Aorta (tissue), 5 donors: ENCODE measurements at regions not wholly inside any gene's neighbourhood (a gene's known extent, or its start where the extent isn't known, plus 50 kb on each side); places are given as distances from the start of the nearest gene placed in this dataset.

Source experiments
- ATAC-seq: fragments of 200-7000 bp; cut with Tn5 transposase; one replicate; pipeline ENCODE4 v1.9.1; 2022; ENCODE audit warnings: moderate library complexity; ENCODE audit not compliant: low FRiP score
- DNase-seq, 2 donors: peaks; one replicate each; pipeline ENCODE4 v3.0.0-alpha.2; 2020
- H3K27ac ChIP-seq, 2 donors: one replicate each; pipeline ENCODE4 v1.5.1; 2013; ENCODE audit warnings: low read length in 2 of 2, mild to moderate bottlenecking in 2 of 2, moderate library complexity in 2 of 2, control low read depth in 1 of 2, inconsistent platforms in 1 of 2, low read depth in 1 of 2
- H3K27me3 ChIP-seq, 2 donors: one replicate each; pipeline ENCODE4 v1.6.1; 2013; ENCODE audit warnings: control low read depth in 1 of 2, low read length in 1 of 2, mild to moderate bottlenecking in 1 of 2, moderate library complexity in 1 of 2; ENCODE audit not compliant: insufficient read depth in 2 of 2, control insufficient read depth in 1 of 2
- H3K36me3 ChIP-seq, 2 donors: one replicate each; pipeline ENCODE4 v1.6.1; 2013; ENCODE audit warnings: control low read depth in 1 of 2, low read length in 1 of 2, mild to moderate bottlenecking in 1 of 2; ENCODE audit not compliant: insufficient read depth in 2 of 2, control insufficient read depth in 1 of 2
- H3K4me1 ChIP-seq, 2 donors: one replicate each; pipeline ENCODE4 v1.6.1; 2013; ENCODE audit warnings: low read length in 2 of 2, control low read depth in 1 of 2, mild to moderate bottlenecking in 1 of 2, moderate library complexity in 1 of 2; ENCODE audit not compliant: insufficient read depth in 2 of 2, control insufficient read depth in 1 of 2
- H3K4me3 ChIP-seq, 2 donors: one replicate each; pipeline ENCODE4 v1.5.1; 2013; ENCODE audit warnings: low read length in 2 of 2, control low read depth in 1 of 2, mild to moderate bottlenecking in 1 of 2
- H3K9me3 ChIP-seq: one replicate; pipeline ENCODE4 v1.6.1; 2013; ENCODE audit warnings: mild to moderate bottlenecking, low read length; ENCODE audit not compliant: control insufficient read depth
- WGBS, 2 donors: extraction: QIAGEN DNeasy Blood & Tissue Kit; methylation state at CpG; one replicate each; pipeline ENCODE4 v1.1.7; 2013; 5-methylcytosine and 5-hydroxymethylcytosine counted together
- intact Hi-C, 2 donors: fragments of 100-400 bp; cut with DNase I; formaldehyde crosslinking; loops; one replicate each; pipeline versions ENCODE4 v1.14.2 to v1.15.0; 2022
- donor health status: healthy with polysubstance abuse.
- donor health status: Bipolar disorder and iron deficiency.
- donor health status: DM: no; HTN: no; CAD: no.
- donor health status: DM: no; HTN: no; CAD: no.
- donor health status: DM: yes; HTN: yes; CAD: no.

DNA sequence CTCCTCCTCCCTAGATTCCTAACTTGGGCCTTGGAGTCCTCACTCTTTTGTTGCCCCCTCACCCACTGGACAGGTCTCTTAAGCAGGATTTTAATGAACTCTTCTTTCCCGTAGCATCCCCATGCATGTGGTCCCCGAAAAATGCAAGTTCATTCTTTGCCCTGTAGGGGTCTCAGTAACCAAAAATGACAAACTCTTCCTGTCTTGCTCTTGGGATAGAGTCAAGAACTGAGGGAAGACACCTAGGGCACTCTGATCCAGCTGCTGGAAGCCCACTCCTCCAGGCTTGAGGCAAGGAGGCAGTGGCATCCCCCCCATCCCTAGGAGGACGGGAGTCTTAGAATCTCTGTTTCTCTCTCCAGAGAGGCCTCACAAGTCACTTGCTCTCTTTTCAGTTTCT is 987.0 kb downstream of the DIAPH3 start:
- no peaks in the 10 kb centered on the region for H3K9me3 ChIP-seq
- no peak overlapping the region for H3K27ac ChIP-seq
- H3K27me3 ChIP-seq: no peaks in the 10 kb centered on the region
- 83 to 87% methylated on average over 3 of the region's 3 CpGs for WGBS, 2 donors
- no peak overlapping the region for H3K4me3 ChIP-seq
- no peaks in the 10 kb centered on the region for H3K36me3 ChIP-seq
- ATAC-seq (no peak), DNase-seq (no peak)
- intact Hi-C loops: no loop called here
- no peaks in the 10 kb centered on the region for H3K4me1 ChIP-seq

DNA sequence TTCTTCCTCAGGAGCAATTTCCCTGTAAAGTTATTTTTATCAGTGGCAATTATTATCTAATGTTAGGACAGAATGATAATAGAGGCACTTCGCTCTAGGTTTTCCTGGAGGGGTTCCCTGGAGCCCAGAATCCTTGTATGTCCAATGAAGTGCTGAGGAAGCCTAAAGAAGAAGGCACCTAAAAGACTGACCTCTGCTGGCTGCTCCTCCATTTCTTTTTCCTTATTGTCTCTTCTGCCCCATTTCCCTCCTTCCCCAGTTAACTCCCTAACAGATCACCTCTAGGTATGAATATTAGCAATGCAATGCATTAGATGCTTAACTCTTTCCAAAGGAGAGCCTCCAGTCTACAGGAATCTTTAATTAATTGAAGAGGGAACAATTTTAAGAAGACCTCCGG is 985.4 kb downstream of the DIAPH3 start:
- 89 to 93% methylated on average over 2 of the region's 2 CpGs for WGBS, 2 donors
- ATAC-seq: no peak

DNA sequence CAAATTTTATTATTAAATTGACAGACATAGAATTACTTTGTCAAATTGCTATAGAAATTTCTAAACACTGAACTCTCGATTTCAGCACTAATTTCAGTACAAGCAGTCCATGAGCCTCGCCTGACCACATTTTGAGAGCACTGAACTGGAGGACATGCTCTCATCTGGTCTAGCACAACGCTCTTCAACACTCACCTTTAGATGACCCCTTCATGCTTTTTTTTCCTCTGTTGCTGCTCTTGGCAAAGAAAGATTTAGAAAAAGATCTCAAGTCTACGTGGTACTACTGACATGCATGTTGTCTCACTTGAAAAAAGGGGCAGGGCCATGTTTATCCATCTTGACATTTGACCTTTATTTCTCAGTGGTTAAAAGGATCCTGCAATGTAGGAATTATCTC is 981.5 kb downstream of the DIAPH3 start:
- H3K27ac ChIP-seq: no peak overlapping the region
- H3K4me3 ChIP-seq: no peak overlapping the region
- no peaks in the 10 kb centered on the region for H3K9me3 ChIP-seq
- no peak for ATAC-seq
- H3K36me3 ChIP-seq: no peaks in the 10 kb centered on the region
- intact Hi-C loops: no loop called here
- H3K4me1 ChIP-seq: no peaks in the 10 kb centered on the region
- H3K27me3 ChIP-seq: no peaks in the 10 kb centered on the region
- 34 to 41% methylated on average over 4 of the region's 4 CpGs for WGBS, 2 donors
- DNase-seq: no peak

More for the DNA sequence above, 985.4 kb downstream of the DIAPH3 start:
- H3K36me3 ChIP-seq: no peaks in the 10 kb centered on the region
- H3K27me3 ChIP-seq: no peaks in the 10 kb centered on the region
- no peak for DNase-seq
- intact Hi-C loops: no loop called here
- no peaks in the 10 kb centered on the region for H3K9me3 ChIP-seq
- H3K4me1 ChIP-seq: no peaks in the 10 kb centered on the region
- no peak overlapping the region for H3K27ac ChIP-seq
- no peak overlapping the region for H3K4me3 ChIP-seq

DNA sequence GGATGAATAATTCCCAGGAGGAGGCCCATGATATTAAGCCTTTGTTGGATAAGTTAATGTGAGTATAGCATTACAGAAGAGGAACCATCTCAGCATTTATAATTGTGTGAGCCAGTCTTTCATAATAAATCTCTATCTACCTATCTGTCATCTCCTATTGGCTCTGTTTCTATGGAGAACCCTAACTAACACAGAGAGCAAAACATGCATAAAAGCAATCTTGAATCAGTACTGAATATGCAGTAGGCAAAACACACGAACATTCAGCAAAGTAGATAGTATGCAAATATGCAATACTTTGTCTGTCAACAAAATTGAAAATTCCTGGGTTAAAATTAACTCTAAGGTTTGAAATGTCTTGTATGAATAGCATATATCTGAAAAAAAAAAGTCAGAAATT is 966.3 kb downstream of the DIAPH3 start:
- Histone ChIP-seq H3K36me3 (no peaks in the 10 kb centered on the region), H3K27me3 (no peaks in the 10 kb centered on the region), H3K9me3 (peaks cover 2% of the 10 kb centered on the region), H3K4me3 (no peak overlapping the region), H3K4me1 (no peaks in the 10 kb centered on the region), H3K27ac (no peak overlapping the region)
- WGBS, 2 donors: 60 to 61% methylated on average over 1 of the region's 1 CpG
- no peak for ATAC-seq
- DNase-seq: no peak
- intact Hi-C loops: no loop called here

DNA sequence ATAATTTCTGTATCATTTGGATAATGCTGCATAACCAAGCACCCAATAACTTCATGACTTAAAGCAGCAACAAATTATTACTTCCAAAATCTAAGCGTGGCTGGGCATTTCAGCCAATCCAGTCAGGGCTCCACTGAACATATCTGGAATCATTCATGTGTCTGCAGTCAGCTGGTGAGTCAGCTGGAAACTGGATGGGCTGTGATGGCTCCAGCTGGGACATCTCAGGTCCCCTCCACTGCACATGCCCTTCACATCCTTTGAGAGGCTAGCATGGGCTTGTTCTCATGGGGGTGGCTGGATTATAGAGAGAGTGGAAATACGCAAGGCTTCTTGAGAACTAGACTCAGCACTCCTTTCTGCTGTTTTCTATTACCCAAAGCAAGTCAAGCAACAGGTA is 961.9 kb downstream of the DIAPH3 start:
- Histone ChIP-seq H3K27ac (no peak overlapping the region), H3K4me1 (no peaks in the 10 kb centered on the region), H3K27me3 (no peaks in the 10 kb centered on the region), H3K4me3 (no peak overlapping the region), H3K36me3 (no peaks in the 10 kb centered on the region), H3K9me3 (peaks cover 2% of the 10 kb centered on the region)
- ATAC-seq (no peak), DNase-seq (no peak)
- intact Hi-C loops: no loop called here
- 78 to 82% methylated on average over 2 of the region's 2 CpGs for WGBS, 2 donors

DNA sequence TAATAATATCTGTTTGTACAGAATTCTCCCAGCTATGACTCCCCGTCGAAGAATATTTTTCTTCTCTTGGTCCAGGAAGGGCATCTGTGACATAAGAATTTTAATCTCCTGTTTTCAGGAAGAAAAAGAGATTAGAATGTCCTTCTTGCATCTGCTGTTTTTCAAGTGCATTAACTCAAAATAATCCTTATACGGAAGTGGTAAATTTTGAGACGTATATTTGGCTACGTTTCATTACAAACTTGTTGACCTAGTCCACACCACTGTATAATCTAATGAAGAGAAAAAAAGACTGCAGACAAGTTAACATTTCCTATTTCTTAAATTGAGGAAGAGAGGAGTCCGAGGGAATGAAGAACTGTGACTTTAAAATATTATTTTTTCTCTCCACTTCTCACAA is 959.9 kb downstream of the DIAPH3 start:
- no peaks in the 10 kb centered on the region for H3K27me3 ChIP-seq
- no peak overlapping the region for H3K4me3 ChIP-seq
- no peaks in the 10 kb centered on the region for H3K36me3 ChIP-seq
- ATAC-seq (no peak), DNase-seq (no peak)
- intact Hi-C loops: no loop called here
- peaks cover 2% of the 10 kb centered on the region for H3K9me3 ChIP-seq
- no peaks in the 10 kb centered on the region for H3K4me1 ChIP-seq
- 25 to 40% methylated on average over 6 of the region's 6 CpGs for WGBS, 2 donors
- no peak overlapping the region for H3K27ac ChIP-seq

DNA sequence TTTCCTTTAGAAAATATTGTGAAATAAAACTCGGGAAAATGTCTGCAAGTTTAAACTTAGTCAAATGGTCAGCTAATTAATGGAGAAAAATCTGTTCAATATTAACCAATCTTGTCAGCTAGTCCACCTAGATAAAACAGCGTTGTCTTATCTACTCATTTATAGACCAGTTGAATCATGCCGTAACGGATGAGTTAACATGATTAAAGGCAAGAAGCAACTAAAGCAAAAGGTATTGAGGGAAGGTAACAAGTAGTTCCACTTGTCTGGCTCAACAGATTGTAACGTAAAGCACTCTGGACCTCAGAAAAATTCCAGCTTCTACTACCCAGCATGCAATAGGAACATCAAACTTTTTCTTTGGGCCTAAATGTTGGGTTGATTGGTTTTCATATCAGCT is 958.2 kb downstream of the DIAPH3 start:
- DNase-seq: no peak
- Histone ChIP-seq H3K4me3 (no peak overlapping the region), H3K9me3 (no peaks in the 10 kb centered on the region), H3K36me3 (no peaks in the 10 kb centered on the region), H3K27me3 (no peaks in the 10 kb centered on the region), H3K27ac (no peak overlapping the region), H3K4me1 (no peaks in the 10 kb centered on the region)
- 87 to 88% methylated on average over 5 of the region's 5 CpGs for WGBS, 2 donors
- ATAC-seq: no peak
- intact Hi-C loops: no loop called here

DNA sequence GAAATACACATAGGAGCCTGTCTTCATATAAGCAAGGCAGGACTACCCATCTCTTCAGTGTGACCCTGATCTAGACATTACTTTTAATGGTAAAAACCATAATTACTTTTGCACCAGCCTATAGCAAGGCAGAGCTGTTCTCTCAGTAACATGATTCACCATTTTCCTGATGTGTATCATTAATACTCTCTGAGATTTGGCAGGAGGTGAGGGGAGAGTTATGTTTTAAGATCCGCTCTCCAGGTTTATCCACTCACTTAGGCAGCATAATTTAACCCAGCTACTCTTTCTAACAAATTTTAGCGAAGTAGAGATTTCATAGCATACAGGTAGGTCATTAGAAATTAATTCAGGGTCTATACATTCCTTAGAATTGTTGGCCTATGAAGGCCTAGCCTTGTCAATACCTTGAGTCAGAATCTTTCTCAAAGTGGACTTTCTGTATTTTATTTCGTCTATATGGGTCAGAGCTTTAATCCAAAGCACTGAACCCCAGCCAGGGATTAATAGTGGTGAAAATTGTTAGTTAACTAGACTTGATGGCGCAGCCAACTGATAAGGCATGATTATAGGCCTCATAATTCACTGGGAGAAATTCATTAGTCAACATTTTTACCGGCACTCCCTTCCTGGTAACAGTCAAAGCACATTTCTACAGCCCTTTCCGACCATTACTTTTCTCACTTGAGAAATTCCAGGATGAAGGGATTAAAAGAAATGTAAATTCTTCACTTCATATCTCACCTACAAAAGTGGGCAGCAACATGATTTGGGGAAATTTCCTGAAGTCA is 955.1 kb downstream of the DIAPH3 start:
- Histone ChIP-seq H3K4me3 (no peak overlapping the region), H3K27ac (no peak overlapping the region), H3K36me3 (no peaks in the 10 kb centered on the region), H3K27me3 (no peaks in the 10 kb centered on the region), H3K4me1 (no peaks in the 10 kb centered on the region), H3K9me3 (no peaks in the 10 kb centered on the region)
- 70 to 73% methylated on average over 6 of the region's 6 CpGs for WGBS, 2 donors
- DNase-seq (no peak), ATAC-seq (no peak)
- intact Hi-C loops: no loop called here

DNA sequence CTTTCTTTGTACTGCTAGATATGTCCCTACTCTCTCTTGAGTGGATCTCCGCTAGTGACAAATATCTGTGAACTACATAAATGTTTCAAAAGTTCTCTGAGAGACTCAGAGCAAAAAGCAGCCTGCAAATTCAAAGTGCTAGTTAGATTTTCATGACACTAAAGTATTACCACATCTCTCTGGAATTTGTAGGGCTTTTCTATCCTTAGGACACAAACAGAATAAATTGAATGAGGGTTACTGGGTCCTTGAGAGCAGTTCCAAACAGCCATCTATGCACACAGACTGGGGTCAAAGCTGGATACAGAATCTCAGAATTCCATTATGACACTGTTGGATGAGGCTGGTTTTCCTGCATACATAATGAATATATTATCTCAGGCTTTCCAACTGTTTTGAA is 953.2 kb downstream of the DIAPH3 start:
- no peaks in the 10 kb centered on the region for H3K4me1 ChIP-seq
- no peaks in the 10 kb centered on the region for H3K36me3 ChIP-seq
- H3K27me3 ChIP-seq: peaks cover 0 to 1% of the 10 kb centered on the region in 2 donors
- H3K9me3 ChIP-seq: no peaks in the 10 kb centered on the region
- WGBS, 2 donors: 61 to 65% methylated on average over 1 of the region's 1 CpG
- ATAC-seq: no peak
- no peak overlapping the region for H3K4me3 ChIP-seq
- no peak for DNase-seq
- intact Hi-C loops: no loop called here
- H3K27ac ChIP-seq: no peak overlapping the region
